Coronary artery (tissue), 2 donors: ENCODE measurements at regions not wholly inside any gene's neighbourhood (a gene's known extent, or its start where the extent isn't known, plus 50 kb on each side); places are given as distances from the start of the nearest gene placed in this dataset.

Source experiments
- DNase-seq: peaks from one replicate; pipeline ENCODE4 v3.0.0-alpha.2; 2017; ENCODE audit warnings: low spot score
- H3K27ac ChIP-seq, 2 donors: fragments of 200-600 bp; sonication (generic); one replicate each; pipeline ENCODE4 v1.5.1; 2016 to 2019
- H3K4me3 ChIP-seq: fragments of 200-600 bp; sonication (generic); 2 replicates; pipeline ENCODE4 v1.5.1; 2016; ENCODE audit warnings: mild to moderate bottlenecking, moderate library complexity
- CTCF ChIP-seq: fragments of 200-600 bp; sonication (generic); IDR thresholded peaks from one replicate; pipeline ENCODE4 v1.5.1; 2019; ENCODE audit warnings: antibody characterized with exemption

- DNase-seq, result no peak
- H3K27ac ChIP-seq, result no peak overlapping the region
- no peak overlapping the region for H3K4me3 ChIP-seq
- TF ChIP-seq CTCF, result no peak
These were observed 198.0 kb downstream of the GAS1 start for GRCh38 chr9:86749161-86749893.

GRCh38 chr9:86747711-86748110, 199.6 kb downstream of the GAS1 start:
- Histone ChIP-seq H3K27ac (no peak overlapping the region), H3K4me3 (no peak overlapping the region)
- no peak for DNase-seq
- no peak for TF ChIP-seq CTCF

- no peak for TF ChIP-seq CTCF
- Histone ChIP-seq H3K27ac (peak overlapping the region in 1 of 2 donors; percentile 38), H3K4me3 (no peak overlapping the region)
- no peak for DNase-seq
These were observed 205.7 kb downstream of the GAS1 start for GRCh38 chr9:86741311-86742208.

GRCh38 chr9:86735772-86736458, 211.4 kb downstream of the GAS1 start:
- no peak for TF ChIP-seq CTCF
- Histone ChIP-seq H3K4me3 (no peak overlapping the region), H3K27ac (peak overlapping the region in 1 of 2 donors; percentile 54)
- no peak for DNase-seq

GRCh38 chr9:86734771-86735170, 212.5 kb downstream of the GAS1 start:
- TF ChIP-seq CTCF, result no peak
- no peak for DNase-seq
- no peak overlapping the region for H3K4me3 ChIP-seq
- H3K27ac ChIP-seq, result peak overlapping the region in 1 of 2 donors; percentile 54

- Histone ChIP-seq H3K27ac (peak overlapping the region in 1 of 2 donors; percentile 54), H3K4me3 (no peak overlapping the region)
- TF ChIP-seq CTCF, result no peak
- DNase-seq, result no peak
These were observed 213.4 kb downstream of the GAS1 start for GRCh38 chr9:86733929-86734328.
